Parathyroid adenoma (tissue), 2 donors: ENCODE measurements at regions not wholly inside any gene's neighbourhood (a gene's known extent, or its start where the extent isn't known, plus 50 kb on each side); places are given as distances from the start of the nearest gene placed in this dataset.

Experiments used
- H2AFZ ChIP-seq: fragments of 300-600 bp; sonication (generic); one replicate; pipeline ENCODE4 v1.7.0; 2017; ENCODE audit warnings: antibody characterized with exemption, mild to moderate bottlenecking
- H3K27ac ChIP-seq: fragments of 300-600 bp; sonication (generic); one replicate; pipeline ENCODE4 v1.7.0; 2017
- H3K27me3 ChIP-seq: fragments of 300-600 bp; sonication (generic); one replicate; pipeline ENCODE4 v1.7.0; 2017; ENCODE audit warnings: low read length; ENCODE audit not compliant: control insufficient read depth, insufficient read depth
- H3K36me3 ChIP-seq: fragments of 300-600 bp; sonication (generic); one replicate; pipeline ENCODE4 v1.7.0; 2017; ENCODE audit warnings: low read length; ENCODE audit not compliant: control insufficient read depth, insufficient read depth
- H3K4me1 ChIP-seq: fragments of 300-600 bp; sonication (generic); one replicate; pipeline ENCODE4 v1.7.0; 2017; ENCODE audit warnings: control low read depth
- H3K4me2 ChIP-seq: fragments of 300-600 bp; sonication (generic); one replicate; pipeline ENCODE4 v1.7.0; 2017; ENCODE audit warnings: low read length
- H3K4me3 ChIP-seq: fragments of 300-600 bp; sonication (generic); one replicate; pipeline ENCODE4 v1.7.0; 2017; ENCODE audit warnings: low read depth, low read length
- H3K79me2 ChIP-seq: fragments of 300-600 bp; sonication (generic); one replicate; pipeline ENCODE4 v1.7.0; 2017; ENCODE audit warnings: control low read depth
- H3K9ac ChIP-seq: fragments of 300-600 bp; sonication (generic); one replicate; pipeline ENCODE4 v1.7.0; 2017; ENCODE audit warnings: mild to moderate bottlenecking
- H3K9me3 ChIP-seq: fragments of 300-600 bp; sonication (generic); one replicate; pipeline ENCODE4 v1.7.0; 2017; ENCODE audit warnings: low read length; ENCODE audit not compliant: control insufficient read depth
- TF ChIP-seq, protein P1 (sequence below): fragments of 300-600 bp; sonication (generic); IDR thresholded peaks from one replicate; pipeline ENCODE4 v1.7.0; 2017; ENCODE audit warnings: antibody characterized with exemption, mild to moderate bottlenecking
- donor health status: primary hyperparathyroidism.

- no peak overlapping the region for H3K27ac ChIP-seq
- no peaks in the 10 kb centered on the region for H3K36me3 ChIP-seq
- TF ChIP-seq, protein P1, sequence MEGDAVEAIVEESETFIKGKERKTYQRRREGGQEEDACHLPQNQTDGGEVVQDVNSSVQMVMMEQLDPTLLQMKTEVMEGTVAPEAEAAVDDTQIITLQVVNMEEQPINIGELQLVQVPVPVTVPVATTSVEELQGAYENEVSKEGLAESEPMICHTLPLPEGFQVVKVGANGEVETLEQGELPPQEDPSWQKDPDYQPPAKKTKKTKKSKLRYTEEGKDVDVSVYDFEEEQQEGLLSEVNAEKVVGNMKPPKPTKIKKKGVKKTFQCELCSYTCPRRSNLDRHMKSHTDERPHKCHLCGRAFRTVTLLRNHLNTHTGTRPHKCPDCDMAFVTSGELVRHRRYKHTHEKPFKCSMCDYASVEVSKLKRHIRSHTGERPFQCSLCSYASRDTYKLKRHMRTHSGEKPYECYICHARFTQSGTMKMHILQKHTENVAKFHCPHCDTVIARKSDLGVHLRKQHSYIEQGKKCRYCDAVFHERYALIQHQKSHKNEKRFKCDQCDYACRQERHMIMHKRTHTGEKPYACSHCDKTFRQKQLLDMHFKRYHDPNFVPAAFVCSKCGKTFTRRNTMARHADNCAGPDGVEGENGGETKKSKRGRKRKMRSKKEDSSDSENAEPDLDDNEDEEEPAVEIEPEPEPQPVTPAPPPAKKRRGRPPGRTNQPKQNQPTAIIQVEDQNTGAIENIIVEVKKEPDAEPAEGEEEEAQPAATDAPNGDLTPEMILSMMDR, result no peak
- no peaks in the 10 kb centered on the region for H3K9me3 ChIP-seq
- H3K4me1 ChIP-seq, result no peaks in the 10 kb centered on the region
- no peaks in the 10 kb centered on the region for H3K27me3 ChIP-seq
- H3K9ac ChIP-seq, result no peak overlapping the region
- H3K4me2 ChIP-seq, result no peak overlapping the region
- no peaks in the 10 kb centered on the region for H3K79me2 ChIP-seq
- no peak overlapping the region for H2AFZ ChIP-seq
- no peak overlapping the region for H3K4me3 ChIP-seq
Measured at GRCh38 chr11:95544095-95544856, 245.3 kb downstream of the FAM76B start.

DNA sequence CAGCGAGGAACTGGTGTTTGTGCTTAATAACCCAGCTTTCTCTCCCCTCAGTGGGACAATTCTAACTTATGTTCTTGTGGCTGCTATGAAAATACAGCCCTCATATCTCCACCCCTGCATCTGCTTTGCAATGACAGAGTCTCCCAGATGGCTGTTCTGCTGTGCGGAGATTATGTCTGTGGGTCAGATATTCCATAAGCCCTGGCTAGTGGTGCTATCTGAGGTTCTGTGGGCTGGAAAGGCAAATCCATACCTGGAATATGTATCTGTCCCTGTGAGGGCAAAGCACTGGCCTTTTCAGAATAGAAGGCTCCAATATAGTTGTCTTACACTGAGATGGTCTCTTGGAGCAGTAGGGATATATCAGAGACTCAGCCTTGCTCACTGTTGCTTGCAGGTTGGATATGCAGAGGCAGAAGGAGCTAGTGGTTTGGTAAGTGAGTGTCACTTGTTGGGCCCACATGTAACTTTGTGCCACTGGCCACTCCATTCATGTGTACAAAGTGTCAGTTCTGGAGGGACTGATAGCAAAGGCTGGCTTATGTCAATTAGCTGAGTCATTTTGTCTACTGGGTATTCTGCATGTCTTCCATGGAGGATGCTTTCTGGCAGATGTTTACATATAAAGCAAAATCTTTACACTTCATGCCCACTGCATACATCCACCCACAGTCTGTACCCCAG is 246.6 kb downstream of the FAM76B start:
- H3K27me3 ChIP-seq, result no peaks in the 10 kb centered on the region
- H3K9ac ChIP-seq, result no peak overlapping the region
- no peak overlapping the region for H3K4me3 ChIP-seq
- H3K36me3 ChIP-seq, result no peaks in the 10 kb centered on the region
- H3K79me2 ChIP-seq, result no peaks in the 10 kb centered on the region
- TF ChIP-seq, protein P1, result no peak
- no peaks in the 10 kb centered on the region for H3K9me3 ChIP-seq
- no peaks in the 10 kb centered on the region for H3K4me1 ChIP-seq
- H2AFZ ChIP-seq, result no peak overlapping the region
- H3K27ac ChIP-seq, result no peak overlapping the region
- H3K4me2 ChIP-seq, result no peak overlapping the region

DNA sequence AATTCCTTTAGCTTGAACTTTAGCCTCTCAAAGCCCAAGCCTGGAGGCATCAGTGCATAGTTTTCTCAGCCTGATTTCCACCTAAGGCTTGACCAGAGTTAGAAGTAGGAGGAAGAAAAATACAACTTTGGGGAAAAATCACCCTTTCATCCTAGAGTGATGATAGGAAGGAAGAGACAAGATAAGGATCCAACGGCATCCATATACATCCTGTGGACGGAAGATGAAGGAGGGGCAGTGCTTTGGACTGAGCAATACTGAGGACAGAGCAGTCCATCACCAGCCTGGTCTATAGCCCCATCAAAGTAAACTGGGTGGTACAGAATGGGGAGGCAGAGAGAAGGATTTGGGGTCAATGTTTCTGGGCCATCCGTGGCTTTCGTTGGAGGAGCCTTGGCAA is 247.9 kb downstream of the FAM76B start:
- Histone ChIP-seq H3K4me1 (no peaks in the 10 kb centered on the region), H3K79me2 (no peaks in the 10 kb centered on the region), H3K4me3 (no peak overlapping the region), H3K9ac (no peak overlapping the region), H3K27me3 (no peaks in the 10 kb centered on the region), H2AFZ (no peak overlapping the region), H3K27ac (no peak overlapping the region), H3K36me3 (no peaks in the 10 kb centered on the region), H3K4me2 (no peak overlapping the region), H3K9me3 (no peaks in the 10 kb centered on the region)
- TF ChIP-seq, protein P1, result no peak

- H3K36me3 ChIP-seq, result no peaks in the 10 kb centered on the region
- H3K27me3 ChIP-seq, result no peaks in the 10 kb centered on the region
- no peak overlapping the region for H3K9ac ChIP-seq
- no peaks in the 10 kb centered on the region for H3K9me3 ChIP-seq
- no peak overlapping the region for H3K27ac ChIP-seq
- H2AFZ ChIP-seq, result no peak overlapping the region
- H3K4me3 ChIP-seq, result no peak overlapping the region
- H3K4me1 ChIP-seq, result no peaks in the 10 kb centered on the region
- H3K79me2 ChIP-seq, result no peaks in the 10 kb centered on the region
- TF ChIP-seq, protein P1, result no peak
- no peak overlapping the region for H3K4me2 ChIP-seq
Measured at GRCh38 chr11:95536047-95536690, 253.4 kb downstream of the FAM76B start.
